Activated naive CD8-positive, alpha-beta T cell (primary cell): ENCODE measurements at regions not wholly inside any gene's neighbourhood (a gene's known extent, or its start where the extent isn't known, plus 50 kb on each side); places are given as distances from the start of the nearest gene placed in this dataset.
"Not testable (repeated sequence)": the region's sequence is repeated elsewhere in the genome, so short reads cannot be mapped to it uniquely, and the experiment has no call there.

Experiments
- H3K27ac Mint-ChIP-seq: one replicate; pipeline ENCODE4 v1.8.0; 2021; ENCODE audit warnings: mixed read lengths
- H3K27me3 Mint-ChIP-seq: one replicate; pipeline ENCODE4 v1.8.0; 2021; ENCODE audit warnings: mixed read lengths
- H3K36me3 Mint-ChIP-seq: one replicate; pipeline ENCODE4 v1.8.0; 2021; ENCODE audit warnings: mixed read lengths
- H3K4me1 Mint-ChIP-seq: one replicate; pipeline ENCODE4 v1.8.0; 2021; ENCODE audit warnings: low read depth, mixed read lengths
- H3K4me3 Mint-ChIP-seq: one replicate; pipeline ENCODE4 v1.8.0; 2021; ENCODE audit warnings: mild to moderate bottlenecking, mixed read lengths
- H3K9me3 Mint-ChIP-seq: one replicate; pipeline ENCODE4 v1.8.0; 2021; ENCODE audit warnings: low read depth, mixed read lengths

DNA sequence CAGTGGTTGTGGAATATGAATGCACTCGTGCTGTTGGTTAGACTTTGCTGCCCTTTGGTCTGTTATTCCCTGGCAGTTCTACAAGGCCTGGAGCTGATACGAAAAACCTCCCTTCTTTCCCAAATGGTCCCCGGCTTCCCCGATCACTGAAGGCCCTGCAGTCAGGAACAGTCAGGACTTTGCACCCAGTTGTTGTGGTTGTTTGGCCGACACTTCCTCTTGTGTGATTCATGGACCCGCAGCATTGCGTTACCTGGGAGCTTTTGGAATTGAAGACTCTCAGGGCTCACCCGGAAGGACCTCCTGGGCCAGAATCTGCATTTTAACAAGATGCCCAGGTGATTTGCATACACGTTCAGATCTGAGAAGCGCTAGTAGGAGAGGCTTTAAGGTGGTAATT, 106.8 kb upstream of the ZNF195 start:
- not testable (repeated sequence) for H3K4me1 Mint-ChIP-seq, H3K36me3 Mint-ChIP-seq, H3K27ac Mint-ChIP-seq, H3K27me3 Mint-ChIP-seq, H3K9me3 Mint-ChIP-seq, H3K4me3 Mint-ChIP-seq

DNA sequence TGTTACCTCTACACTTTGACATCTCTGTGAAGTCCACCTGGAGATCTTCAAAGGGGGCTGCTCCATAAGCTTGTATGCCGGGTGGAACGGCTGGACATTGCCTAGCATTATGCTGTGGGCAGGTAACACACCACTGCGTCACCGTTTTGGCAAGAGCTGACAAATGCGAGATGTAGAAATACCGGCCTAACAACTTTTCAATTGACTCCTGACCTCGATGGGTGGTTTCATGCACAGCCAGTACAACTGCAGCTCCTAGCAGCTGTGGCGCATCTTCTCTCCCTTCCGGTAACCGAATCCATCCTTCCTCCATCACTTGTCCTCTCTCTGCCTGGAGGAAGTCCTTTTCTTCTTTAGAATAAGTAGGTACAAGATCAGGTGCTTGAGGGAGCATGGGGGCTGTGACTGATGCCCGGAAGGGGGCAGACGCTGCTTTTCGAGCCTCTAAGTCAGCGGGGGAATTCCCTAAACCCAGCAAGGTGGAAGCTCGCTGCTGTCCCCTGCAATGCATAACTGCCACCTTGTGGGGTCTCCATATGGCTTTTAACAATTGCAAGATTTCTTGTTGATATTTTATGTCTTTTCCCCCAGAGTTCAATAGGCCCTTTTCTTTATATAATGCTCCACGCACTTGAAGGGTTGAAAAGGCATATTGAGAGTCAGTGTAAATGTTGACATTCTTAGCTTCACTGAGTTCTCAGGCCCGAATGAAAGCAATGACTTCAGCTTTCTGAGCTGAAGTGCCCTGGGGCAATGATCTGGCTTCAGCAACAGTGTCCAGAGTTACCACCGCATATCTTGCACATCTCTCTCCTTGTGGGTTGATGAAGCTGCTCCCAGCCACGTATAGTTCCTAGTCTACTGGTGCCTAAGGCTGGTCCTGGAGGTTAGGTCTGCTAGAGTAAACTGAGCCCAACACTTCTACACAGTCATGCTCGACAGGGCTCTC, 98.3 kb upstream of the ZNF195 start:
- not testable (repeated sequence) for H3K27ac Mint-ChIP-seq, H3K36me3 Mint-ChIP-seq, H3K27me3 Mint-ChIP-seq, H3K4me1 Mint-ChIP-seq, H3K9me3 Mint-ChIP-seq, H3K4me3 Mint-ChIP-seq

- H3K27me3 Mint-ChIP-seq, H3K27ac Mint-ChIP-seq, H3K9me3 Mint-ChIP-seq, H3K4me3 Mint-ChIP-seq, H3K36me3 Mint-ChIP-seq, H3K4me1 Mint-ChIP-seq: not testable (repeated sequence)
Observed at GRCh38 chr11:3476084-3476936, 97.4 kb upstream of the ZNF195 start.

GRCh38 chr11:3468963-3469362, 90.0 kb upstream of the ZNF195 start:
- not testable (repeated sequence) for H3K27ac Mint-ChIP-seq, H3K4me3 Mint-ChIP-seq, H3K4me1 Mint-ChIP-seq, H3K36me3 Mint-ChIP-seq, H3K27me3 Mint-ChIP-seq, H3K9me3 Mint-ChIP-seq

DNA sequence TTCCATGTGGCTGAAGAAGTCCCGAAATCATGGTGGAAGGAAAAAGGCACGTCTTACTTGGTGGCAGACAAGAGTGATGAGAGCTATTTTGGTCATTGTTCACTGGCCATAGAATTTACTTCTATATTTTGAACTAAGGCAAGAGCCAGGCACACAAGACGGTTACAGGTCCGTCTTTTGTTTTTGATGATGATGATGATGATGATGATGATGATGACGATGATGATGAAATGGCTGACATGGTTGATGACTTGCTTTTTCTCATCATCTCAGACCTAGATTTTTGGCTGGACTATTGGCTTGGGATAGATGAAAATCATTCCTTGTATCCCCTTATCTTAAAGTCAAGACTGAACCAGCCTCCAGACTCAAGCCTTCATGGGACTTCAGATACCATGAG, 88.7 kb upstream of the ZNF195 start:
- not testable (repeated sequence) for H3K4me1 Mint-ChIP-seq, H3K4me3 Mint-ChIP-seq

DNA sequence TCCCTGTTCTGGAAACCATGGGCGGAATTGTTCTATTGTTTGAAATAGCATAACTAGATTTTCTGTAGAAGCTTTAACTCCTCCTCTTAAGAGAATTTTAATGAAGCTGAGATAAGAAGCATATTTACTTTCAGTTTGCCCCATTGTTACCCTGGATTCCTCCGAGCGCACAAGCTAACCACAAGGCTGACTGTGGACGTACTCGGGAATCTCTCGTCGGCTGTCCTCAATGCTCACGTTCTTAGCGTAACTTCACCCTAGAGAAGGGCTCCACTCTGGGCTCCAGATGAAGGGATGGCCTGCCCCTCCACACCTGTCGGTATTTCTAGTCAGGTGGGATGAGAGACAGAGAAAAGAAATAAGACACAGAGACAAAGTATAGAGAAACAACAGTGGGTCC, 76.7 kb upstream of the ZNF195 start:
- H3K4me1 Mint-ChIP-seq, H3K36me3 Mint-ChIP-seq, H3K9me3 Mint-ChIP-seq, H3K27me3 Mint-ChIP-seq, H3K27ac Mint-ChIP-seq: not testable (repeated sequence)
- H3K4me3 Mint-ChIP-seq = peak overlapping the region; percentile 63

More for the DNA sequence above, 88.7 kb upstream of the ZNF195 start:
- H3K9me3 Mint-ChIP-seq, H3K27me3 Mint-ChIP-seq, H3K36me3 Mint-ChIP-seq, H3K27ac Mint-ChIP-seq: not testable (repeated sequence)

- peak overlapping the region; percentile 44 for H3K4me3 Mint-ChIP-seq
- not testable (repeated sequence) for H3K36me3 Mint-ChIP-seq, H3K27ac Mint-ChIP-seq, H3K27me3 Mint-ChIP-seq, H3K9me3 Mint-ChIP-seq, H3K4me1 Mint-ChIP-seq
Observed at GRCh38 chr11:3454844-3455243, 75.9 kb upstream of the ZNF195 start.

GRCh38 chr11:3453596-3454256, 74.8 kb upstream of the ZNF195 start:
- H3K4me3 Mint-ChIP-seq, H3K27ac Mint-ChIP-seq, H3K27me3 Mint-ChIP-seq, H3K36me3 Mint-ChIP-seq, H3K9me3 Mint-ChIP-seq, H3K4me1 Mint-ChIP-seq: not testable (repeated sequence)

DNA sequence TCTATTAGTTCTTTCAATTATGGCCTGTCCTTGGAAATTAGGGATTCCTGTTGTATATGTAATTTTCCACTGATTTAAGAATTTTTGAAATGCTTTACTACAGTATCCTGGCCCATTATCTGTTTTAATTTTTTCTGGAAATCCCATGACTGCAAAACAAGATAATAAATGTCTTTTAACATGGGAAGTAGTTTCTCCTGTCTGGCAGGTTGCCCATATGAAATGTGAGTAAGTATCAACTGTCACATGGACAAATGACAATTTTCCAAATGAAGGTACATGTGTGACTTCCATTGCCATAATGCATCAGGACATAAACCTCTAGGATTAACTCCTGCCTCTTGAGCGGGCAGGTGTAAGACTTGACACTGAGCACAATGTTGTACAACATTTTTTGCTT, 71.9 kb upstream of the ZNF195 start:
- not testable (repeated sequence) for H3K9me3 Mint-ChIP-seq, H3K27me3 Mint-ChIP-seq, H3K4me3 Mint-ChIP-seq, H3K36me3 Mint-ChIP-seq, H3K4me1 Mint-ChIP-seq, H3K27ac Mint-ChIP-seq

GRCh38 chr11:3445535-3445934, 66.6 kb upstream of the ZNF195 start:
- not testable (repeated sequence) for H3K36me3 Mint-ChIP-seq, H3K27me3 Mint-ChIP-seq

DNA sequence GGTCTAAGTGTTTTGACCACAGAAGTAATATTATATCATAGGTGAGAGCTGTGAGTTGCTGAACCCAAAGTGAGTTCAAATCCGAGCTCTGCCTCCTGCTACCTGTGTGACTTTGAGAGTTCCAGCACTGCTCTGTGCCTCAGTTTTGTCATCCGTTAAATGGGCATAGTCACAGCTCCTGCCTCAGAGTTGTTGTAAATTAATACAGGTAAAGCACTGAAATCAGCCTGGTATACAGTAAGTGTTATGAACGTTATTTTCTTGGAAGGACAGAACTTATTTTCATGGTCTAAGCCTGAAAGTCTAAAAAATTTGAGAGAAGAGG, 65.4 kb upstream of the ZNF195 start:
- H3K27me3 Mint-ChIP-seq = peaks cover 11% of the 10 kb centered on the region
- H3K4me3 Mint-ChIP-seq, H3K27ac Mint-ChIP-seq, H3K9me3 Mint-ChIP-seq, H3K36me3 Mint-ChIP-seq, H3K4me1 Mint-ChIP-seq: not testable (repeated sequence)

More at GRCh38 chr11:3445535-3445934, 66.6 kb upstream of the ZNF195 start:
- not testable (repeated sequence) for H3K9me3 Mint-ChIP-seq, H3K4me3 Mint-ChIP-seq, H3K4me1 Mint-ChIP-seq, H3K27ac Mint-ChIP-seq

DNA sequence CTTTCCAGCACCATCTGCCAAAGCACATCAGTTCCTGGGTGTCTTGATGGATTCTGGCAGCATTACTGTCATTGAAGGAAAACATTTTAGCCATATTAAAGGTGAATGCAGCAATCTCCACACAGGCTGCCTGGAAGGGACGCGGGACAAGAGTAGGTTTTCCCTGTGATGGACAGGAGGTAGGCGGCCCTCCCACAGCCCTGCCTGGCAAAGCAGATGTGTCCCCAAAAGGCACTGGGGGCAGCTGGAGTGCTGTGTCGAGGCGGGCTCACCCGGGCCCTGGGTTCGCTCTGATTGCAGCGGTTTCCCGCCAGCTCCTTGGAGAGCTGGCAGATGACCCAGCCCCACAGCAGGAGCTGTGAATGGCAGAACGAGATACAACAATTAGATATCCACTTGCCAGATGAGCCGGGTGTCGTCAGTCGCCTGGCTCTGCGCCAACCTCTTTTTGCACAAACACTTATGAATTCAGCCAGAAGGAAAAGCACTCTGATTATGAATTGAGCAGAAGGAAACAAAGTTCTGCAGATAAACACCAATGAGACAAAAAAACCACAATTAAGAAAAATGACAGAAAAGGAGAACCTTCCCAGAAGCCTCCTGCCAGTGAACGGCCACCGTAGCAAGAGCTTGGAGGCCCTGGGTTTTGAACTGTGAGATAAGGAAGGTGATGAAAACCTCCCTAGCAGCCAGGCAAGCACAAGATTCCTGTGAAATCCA, 64.9 kb upstream of the ZNF195 start:
- not testable (repeated sequence) for H3K4me3 Mint-ChIP-seq
- H3K27me3 Mint-ChIP-seq = peaks cover 13% of the 10 kb centered on the region

DNA sequence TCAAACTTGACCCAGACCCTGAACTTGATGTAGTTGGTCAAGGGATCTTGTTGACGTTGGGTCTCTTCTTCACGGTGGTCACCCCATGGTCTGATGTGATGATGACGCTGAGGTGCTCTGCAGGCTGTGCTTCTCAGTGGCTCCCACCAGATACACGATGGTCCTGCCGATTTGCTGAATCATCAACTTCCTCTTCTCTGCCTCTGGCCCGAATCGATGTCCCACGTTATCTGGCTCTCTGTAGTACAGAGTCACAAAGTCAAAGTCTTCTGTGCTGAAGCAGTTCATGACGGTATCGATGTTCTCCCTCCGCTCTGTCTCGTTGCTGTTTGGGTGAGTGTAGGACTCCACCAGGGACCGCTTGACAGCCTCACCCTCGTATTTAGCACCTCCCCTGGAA, 58.5 kb upstream of the ZNF195 start:
- H3K4me3 Mint-ChIP-seq, H3K9me3 Mint-ChIP-seq, H3K27ac Mint-ChIP-seq, H3K4me1 Mint-ChIP-seq, H3K27me3 Mint-ChIP-seq, H3K36me3 Mint-ChIP-seq: not testable (repeated sequence)

More for the DNA sequence above, 64.9 kb upstream of the ZNF195 start:
- H3K36me3 Mint-ChIP-seq, H3K27ac Mint-ChIP-seq, H3K4me1 Mint-ChIP-seq, H3K9me3 Mint-ChIP-seq: not testable (repeated sequence)

GRCh38 chr11:3434976-3435375, 56.0 kb upstream of the ZNF195 start:
- H3K27ac Mint-ChIP-seq = no peak overlapping the region

DNA sequence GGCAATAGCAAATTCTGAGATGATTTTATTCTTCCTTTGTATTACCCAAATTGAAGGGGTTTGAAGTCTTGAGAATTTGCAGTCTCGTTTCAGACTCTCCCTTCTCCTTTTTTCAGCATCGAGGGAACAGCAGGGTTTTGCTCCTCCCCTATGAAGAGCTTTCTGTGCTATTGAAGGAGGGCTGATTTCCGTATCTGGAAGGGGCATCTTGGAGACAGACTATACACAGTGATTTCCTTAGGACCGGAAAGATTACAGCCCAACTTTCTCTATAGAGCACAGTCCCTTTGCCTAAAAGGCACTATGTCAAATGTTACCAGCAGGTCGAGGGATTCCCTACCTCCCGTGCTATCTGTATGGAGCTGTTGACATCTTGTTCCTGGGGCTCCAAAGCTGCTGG, 50.2 kb upstream of the ZNF195 start:
- not testable (repeated sequence) for H3K9me3 Mint-ChIP-seq, H3K27me3 Mint-ChIP-seq, H3K27ac Mint-ChIP-seq, H3K4me3 Mint-ChIP-seq, H3K36me3 Mint-ChIP-seq, H3K4me1 Mint-ChIP-seq

More at GRCh38 chr11:3434976-3435375, 56.0 kb upstream of the ZNF195 start:
- peaks cover 7% of the 10 kb centered on the region for H3K27me3 Mint-ChIP-seq
- H3K36me3 Mint-ChIP-seq = no peaks in the 10 kb centered on the region
- no peaks in the 10 kb centered on the region for H3K4me1 Mint-ChIP-seq
- H3K4me3 Mint-ChIP-seq = no peak overlapping the region
- no peaks in the 10 kb centered on the region for H3K9me3 Mint-ChIP-seq
